ENCODE measurements at regions not wholly inside any gene's neighbourhood (a gene's known extent, or its start where the extent isn't known, plus 50 kb on each side); places are given as distances from the start of the nearest gene placed in this dataset.

DNA sequence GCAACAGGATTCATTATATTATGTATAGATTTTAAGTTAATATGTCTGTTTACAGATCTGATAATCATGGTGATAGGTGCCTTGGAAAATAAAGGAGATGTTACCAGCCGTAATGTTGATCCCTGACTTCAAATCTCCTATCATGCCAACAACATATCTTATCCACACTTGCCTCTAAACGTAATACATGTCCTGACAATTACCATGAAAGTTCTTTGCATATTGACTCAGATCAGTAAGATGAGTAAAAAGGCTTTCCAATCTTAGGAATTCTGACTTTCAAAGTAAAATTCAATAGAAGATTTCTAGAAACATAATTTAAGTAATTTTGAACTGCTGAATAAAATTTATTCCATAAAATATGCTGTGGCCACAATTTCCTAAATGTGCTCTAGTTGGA, 513.3 kb downstream of the ANKRD50 start:
- no peaks in the 10 kb centered on the region for H3K9me3 ChIP-seq
- H3K27ac ChIP-seq (ENCODE audit: low read depth in 2 of 2, low read length in 1 of 2), result peak overlapping the region; percentile 20 to 45; a peak in 2 of 4 replicates
- peaks cover 0 to 11% of the 10 kb centered on the region in 2 experiments; a peak in 2 of 4 replicates for H3K4me1 ChIP-seq (ENCODE audit: control insufficient read depth in 1 of 2, insufficient read depth in 2 of 2, low read depth in 1 of 2, low read length in 1 of 2)
- ChIA-PET POLR2A (no interaction called here), CTCF (no interaction called here)
- TF ChIP-seq TAF1 (IDR thresholded peaks at IDR 0.05; ENCODE audit: borderline replicate concordance, low read depth, low read length) (no peak), EZH2phosphoT487 (IDR thresholded peaks at IDR 0.05; ENCODE audit: borderline replicate concordance, low read depth) (no peak), RCOR1 (IDR thresholded peaks at IDR 0.05; ENCODE audit: low read length) (no peak), FOXM1 (IDR thresholded peaks at IDR 0.05; ENCODE audit: low read depth) (no peak), GATA2 (CRISPR knock-in tag; IDR thresholded peaks at IDR 0.05) (no peak), CTCF (IDR thresholded peaks at IDR 0.05) (no peak), RAD21 (IDR thresholded peaks at IDR 0.05; ENCODE audit: low read length) (no peak), IRF3 (IDR thresholded peaks at IDR 0.05; ENCODE audit: low read depth, low read length) (no peak), TEAD4 (IDR thresholded peaks at IDR 0.05; ENCODE audit: borderline replicate concordance, insufficient read depth) (no peak), YY1 (IDR thresholded peaks at IDR 0.05; ENCODE audit: low read depth) (no peak), JUND (IDR thresholded peaks at IDR 0.05) (no peak), ZBTB33 (IDR thresholded peaks at IDR 0.05; ENCODE audit: borderline replicate concordance, low read depth) (no peak), EP300 (IDR thresholded peaks at IDR 0.05; ENCODE audit: borderline replicate concordance in 1 of 2, low read depth in 1 of 2, low read length in 1 of 2) (no peak), MAX (IDR thresholded peaks at IDR 0.05; ENCODE audit: low read depth) (no peak), NRF1 (IDR thresholded peaks at IDR 0.05; ENCODE audit: low read depth, low read length) (no peak), POLR2AphosphoS5 (IDR thresholded peaks at IDR 0.05; ENCODE audit: low read depth, low read length) (no peak)
- TF ChIP-seq, protein P1, sequence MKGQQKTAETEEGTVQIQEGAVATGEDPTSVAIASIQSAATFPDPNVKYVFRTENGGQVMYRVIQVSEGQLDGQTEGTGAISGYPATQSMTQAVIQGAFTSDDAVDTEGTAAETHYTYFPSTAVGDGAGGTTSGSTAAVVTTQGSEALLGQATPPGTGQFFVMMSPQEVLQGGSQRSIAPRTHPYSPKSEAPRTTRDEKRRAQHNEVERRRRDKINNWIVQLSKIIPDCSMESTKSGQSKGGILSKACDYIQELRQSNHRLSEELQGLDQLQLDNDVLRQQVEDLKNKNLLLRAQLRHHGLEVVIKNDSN (IDR thresholded peaks at IDR 0.05; ENCODE audit: borderline replicate concordance, low read depth), result no peak
- TF ChIP-seq, protein P2, sequence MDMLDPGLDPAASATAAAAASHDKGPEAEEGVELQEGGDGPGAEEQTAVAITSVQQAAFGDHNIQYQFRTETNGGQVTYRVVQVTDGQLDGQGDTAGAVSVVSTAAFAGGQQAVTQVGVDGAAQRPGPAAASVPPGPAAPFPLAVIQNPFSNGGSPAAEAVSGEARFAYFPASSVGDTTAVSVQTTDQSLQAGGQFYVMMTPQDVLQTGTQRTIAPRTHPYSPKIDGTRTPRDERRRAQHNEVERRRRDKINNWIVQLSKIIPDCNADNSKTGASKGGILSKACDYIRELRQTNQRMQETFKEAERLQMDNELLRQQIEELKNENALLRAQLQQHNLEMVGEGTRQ (IDR thresholded peaks at IDR 0.05; ENCODE audit: borderline replicate concordance, low read depth, low read length), result no peak
- peak overlapping the region; percentile 26; the same call in 1 of the 2 replicates for H2AFZ ChIP-seq (ENCODE audit: low read depth)
- 88% methylated on average over 2 of the region's 2 CpGs for WGBS (ENCODE audit: low lambda C conversion rate)
- no peaks in the 10 kb centered on the region for H3K27me3 ChIP-seq (ENCODE audit: insufficient read depth)
- H4K20me1 ChIP-seq (ENCODE audit: insufficient read depth), result no peaks in the 10 kb centered on the region
- H3K9ac ChIP-seq, result no peak overlapping the region
- peaks cover 24% of the 10 kb centered on the region for H3F3A ChIP-seq (replicated peaks; ENCODE audit: insufficient read depth)
- H3K36me3 ChIP-seq (replicated peaks in 1 of 2; ENCODE audit: control insufficient read depth in 1 of 2, insufficient read depth in 2 of 2, low read length in 1 of 2), result no peaks in the 10 kb centered on the region
- H3K4me2 ChIP-seq, result no peak overlapping the region; the same call in 1 of the 2 replicates
- no peak for DNase-seq
- H3K79me2 ChIP-seq (ENCODE audit: insufficient read depth), result no peaks in the 10 kb centered on the region; the same call in 1 of the 2 replicates
- no peak overlapping the region for H3K4me3 ChIP-seq (ENCODE audit: low read depth in 2 of 2, low read length in 1 of 2)
- H3K9me2 ChIP-seq, result no peaks in the 10 kb centered on the region

All from SK-N-SH (cell line).